PFSK-1 (cell line): ENCODE measurements at regions not wholly inside any gene's neighbourhood (a gene's known extent, or its start where the extent isn't known, plus 50 kb on each side); places are given as distances from the start of the nearest gene placed in this dataset.

Experiments used
- POLR2AphosphoS5 ChIP-seq: IDR thresholded peaks from 2 replicates; pipeline ENCODE4 v1.6.1; 2012; ENCODE audit warnings: low read depth, mild to moderate bottlenecking, control low read depth, low read length, moderate library complexity
- REST ChIP-seq, 2 experiments: IDR thresholded peaks; 2 replicates each; pipeline versions ENCODE4 v1.6.1 to v1.8.0; 2011 to 2012; ENCODE audit warnings: low read depth in 2 of 2, low read length in 2 of 2, control low read depth in 1 of 2, inconsistent platforms in 1 of 2, mild to moderate bottlenecking in 1 of 2, moderate library complexity in 1 of 2; ENCODE audit not compliant: insufficient read depth in 1 of 2
- SIN3A ChIP-seq: IDR thresholded peaks from 2 replicates; pipeline ENCODE4 v1.6.1; 2012; ENCODE audit warnings: mild to moderate bottlenecking, low read length, moderate library complexity, borderline replicate concordance; ENCODE audit not compliant: insufficient read depth
- TAF1 ChIP-seq: IDR thresholded peaks from 2 replicates; pipeline ENCODE4 v1.6.1; 2012; ENCODE audit warnings: low read length, control low read depth, borderline replicate concordance; ENCODE audit not compliant: insufficient read depth

- no peak for TF ChIP-seq SIN3A
- no peak for TF ChIP-seq REST (IDR thresholded peaks at IDR 0.05; ENCODE audit: insufficient read depth in 1 of 2, low read depth in 2 of 2, low read length in 2 of 2)
- TF ChIP-seq TAF1 = no peak
- no peak for TF ChIP-seq POLR2AphosphoS5
Observed at GRCh38 chr5:124919747-124920525, 173.5 kb upstream of the ZNF608 start.
